Inflammatory macrophage (primary cell): ENCODE measurements at regions not wholly inside any gene's neighbourhood (a gene's known extent, or its start where the extent isn't known, plus 50 kb on each side); places are given as distances from the start of the nearest gene placed in this dataset.

Source experiments
- DNase-seq, 2 donors: peaks; one replicate each; pipeline ENCODE4 v3.0.0-alpha.2; 2020 to 2022

DNA sequence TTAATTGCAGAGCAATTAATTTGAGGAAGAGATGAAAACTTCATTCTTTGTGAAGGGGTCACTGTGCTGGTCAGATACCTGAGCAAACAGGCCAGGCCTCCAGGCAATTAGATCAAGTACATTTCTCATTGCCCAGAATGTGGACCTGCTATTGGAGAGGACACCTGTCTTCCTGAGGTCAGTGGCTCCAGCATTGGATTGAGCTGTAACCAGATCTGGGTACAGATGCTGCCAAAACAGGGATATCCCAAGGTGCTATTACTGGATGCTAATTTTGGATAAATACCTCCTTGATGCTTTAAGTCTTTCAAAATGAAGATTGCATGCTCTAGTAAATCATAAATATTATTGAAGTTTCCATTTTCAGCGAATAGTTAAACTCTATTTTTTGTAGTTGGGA, 131.5 kb downstream of the FAM161A start:
- no peak for DNase-seq

DNA sequence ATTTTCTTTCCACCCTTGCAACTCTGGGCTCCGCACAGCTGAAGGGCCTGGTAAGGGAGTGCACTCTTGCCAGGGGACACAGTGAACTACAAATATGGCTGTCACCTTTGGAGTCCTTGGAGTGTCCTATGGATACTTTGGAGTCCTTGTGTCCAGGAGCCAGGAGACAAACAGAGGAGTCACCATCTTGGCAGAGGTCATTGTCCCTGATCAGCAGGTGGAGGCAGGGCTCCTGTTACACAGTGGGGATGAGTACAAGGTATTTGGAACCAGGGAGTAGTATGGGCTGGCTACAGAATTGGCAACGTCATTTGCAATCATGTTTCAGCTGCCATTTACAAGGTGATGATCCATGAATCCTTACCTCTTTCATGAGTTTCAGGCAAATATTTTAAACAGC, 132.5 kb downstream of the FAM161A start:
- no peak for DNase-seq

DNA sequence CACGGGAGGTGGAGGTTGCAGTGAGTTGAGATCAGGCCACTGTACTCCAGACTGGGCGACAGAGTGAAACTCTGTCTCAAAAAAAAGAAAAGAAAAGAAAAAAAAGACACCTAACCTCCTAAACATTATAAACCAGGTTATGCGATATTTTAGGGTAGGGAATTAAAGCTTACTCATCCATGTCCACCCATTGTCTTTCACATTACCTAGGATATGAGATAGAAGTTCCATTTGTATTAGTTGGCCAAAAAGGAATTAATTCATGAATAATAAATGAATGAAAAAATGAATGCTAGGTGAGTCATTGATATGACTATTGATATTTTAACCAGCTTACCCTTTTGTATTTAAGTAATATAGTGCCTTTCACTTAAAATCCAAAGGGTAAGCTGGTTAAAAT, 132.9 kb downstream of the FAM161A start:
- DNase-seq = no peak

DNA sequence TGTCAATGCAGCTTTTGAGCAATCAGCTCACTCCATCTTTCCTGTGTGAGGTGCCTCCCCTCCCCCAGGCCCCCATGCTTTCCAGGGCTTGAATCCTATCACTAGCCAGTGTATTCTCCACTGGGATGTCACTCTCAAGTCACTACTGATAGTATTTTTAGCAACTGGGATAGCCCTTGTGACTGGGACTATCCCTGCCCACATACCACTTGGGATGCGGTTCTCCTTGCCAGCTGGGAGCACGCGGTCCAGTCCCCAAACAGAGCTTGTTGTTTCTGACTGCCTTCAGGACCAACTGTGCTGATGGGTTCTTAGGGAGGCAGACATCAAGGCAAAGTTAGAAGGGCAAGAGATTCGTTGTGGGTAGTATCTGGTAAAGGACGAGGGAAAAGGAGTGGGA, 134.9 kb downstream of the FAM161A start:
- DNase-seq = no peak

DNA sequence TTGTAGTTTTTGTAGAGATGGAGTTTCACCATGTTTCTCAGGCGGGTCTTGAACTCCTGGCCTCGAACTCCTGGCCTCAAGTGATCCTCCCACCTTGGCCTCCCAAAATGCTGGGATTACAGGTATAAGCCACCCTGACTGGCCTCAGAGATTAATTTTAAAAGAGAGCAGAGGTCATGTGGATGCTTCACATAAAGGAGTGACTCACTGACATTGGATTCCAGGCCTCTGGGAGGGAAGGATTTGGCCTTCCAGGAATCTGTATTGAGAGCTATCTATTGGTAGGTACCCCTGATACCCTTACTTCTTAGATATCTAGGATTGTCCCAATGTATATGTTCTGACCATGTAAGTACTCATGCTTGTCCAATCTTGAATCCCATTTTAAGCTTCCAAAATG, 138.4 kb downstream of the FAM161A start:
- DNase-seq = no peak

DNA sequence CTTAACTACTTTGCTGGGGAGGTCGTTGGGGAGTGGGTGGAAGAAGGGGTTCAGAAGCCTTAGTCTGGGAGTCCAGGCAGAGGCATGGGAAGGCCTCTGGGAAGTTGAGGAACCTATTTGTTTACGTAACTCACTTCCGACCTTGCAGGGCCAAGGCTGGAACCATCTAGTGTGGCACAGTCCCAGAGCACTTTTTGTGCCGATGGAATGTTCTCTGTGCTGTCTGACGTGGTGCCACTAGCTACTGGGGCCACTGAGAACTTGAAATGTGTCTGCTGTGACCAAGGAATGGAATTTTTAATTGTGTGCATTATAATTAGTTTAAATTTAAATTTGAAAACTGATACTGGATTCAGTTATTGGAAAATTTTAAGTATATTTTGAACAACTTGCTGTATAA, 139.7 kb downstream of the FAM161A start:
- no peak for DNase-seq

DNA sequence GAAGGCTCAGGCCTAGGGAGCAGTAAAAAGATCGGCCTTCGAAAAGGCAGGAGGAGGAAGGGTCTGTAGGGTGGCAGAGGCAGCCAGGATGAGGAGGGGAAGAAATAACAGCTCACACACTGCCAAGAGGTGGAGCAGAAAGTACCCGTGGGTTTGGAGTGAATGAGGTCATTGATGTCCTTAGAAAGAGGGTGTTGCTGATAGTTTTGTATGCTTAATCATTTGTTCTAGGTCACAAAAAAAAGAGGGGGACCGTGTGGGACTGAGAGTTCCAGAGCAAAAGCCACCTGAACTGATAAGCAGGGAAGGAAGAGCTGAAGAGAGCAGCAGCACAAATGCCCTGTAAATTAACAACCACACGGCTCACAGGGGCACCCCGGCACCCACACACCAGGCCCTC, 140.4 kb downstream of the FAM161A start:
- DNase-seq = no peak

DNA sequence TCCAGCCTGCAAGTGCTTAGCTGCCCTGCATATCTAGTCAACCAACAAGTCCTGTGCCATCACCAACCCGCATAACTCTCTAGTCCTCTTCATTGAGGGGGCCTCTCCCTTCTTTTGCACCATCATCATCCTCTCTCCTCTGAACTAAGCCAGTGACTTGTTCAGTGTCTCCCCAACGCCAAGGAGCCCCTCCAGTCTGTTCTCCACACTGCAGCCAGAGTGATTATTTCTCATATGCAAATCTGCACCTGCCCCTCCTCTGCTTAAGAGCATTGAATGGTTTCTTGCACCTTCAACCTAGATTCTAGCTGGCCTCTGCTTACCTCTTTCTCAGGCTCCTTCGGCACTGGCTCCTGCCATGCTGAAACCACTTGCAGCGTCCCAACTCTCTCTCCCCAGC, 141.8 kb downstream of the FAM161A start:
- DNase-seq = no peak

DNA sequence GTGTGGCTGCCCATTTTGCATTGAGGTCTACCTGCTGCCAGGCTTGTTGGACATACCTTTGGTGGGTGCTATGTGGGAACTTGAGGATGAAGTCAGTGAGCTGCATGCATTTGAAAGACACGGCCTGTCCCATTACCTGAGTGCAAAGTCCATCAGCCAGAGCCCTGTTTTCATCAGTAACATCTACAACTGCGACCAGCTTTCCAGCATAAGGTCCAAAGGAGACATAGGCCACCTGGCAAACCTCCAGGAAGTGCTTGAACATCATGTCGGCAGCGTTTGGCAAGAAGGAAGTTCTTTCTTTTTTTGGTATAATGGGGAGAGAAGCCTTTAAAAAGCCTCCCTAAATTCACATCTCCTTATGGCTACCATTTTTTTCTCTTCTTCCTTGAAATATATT, 143.1 kb downstream of the FAM161A start:
- no peak for DNase-seq

DNA sequence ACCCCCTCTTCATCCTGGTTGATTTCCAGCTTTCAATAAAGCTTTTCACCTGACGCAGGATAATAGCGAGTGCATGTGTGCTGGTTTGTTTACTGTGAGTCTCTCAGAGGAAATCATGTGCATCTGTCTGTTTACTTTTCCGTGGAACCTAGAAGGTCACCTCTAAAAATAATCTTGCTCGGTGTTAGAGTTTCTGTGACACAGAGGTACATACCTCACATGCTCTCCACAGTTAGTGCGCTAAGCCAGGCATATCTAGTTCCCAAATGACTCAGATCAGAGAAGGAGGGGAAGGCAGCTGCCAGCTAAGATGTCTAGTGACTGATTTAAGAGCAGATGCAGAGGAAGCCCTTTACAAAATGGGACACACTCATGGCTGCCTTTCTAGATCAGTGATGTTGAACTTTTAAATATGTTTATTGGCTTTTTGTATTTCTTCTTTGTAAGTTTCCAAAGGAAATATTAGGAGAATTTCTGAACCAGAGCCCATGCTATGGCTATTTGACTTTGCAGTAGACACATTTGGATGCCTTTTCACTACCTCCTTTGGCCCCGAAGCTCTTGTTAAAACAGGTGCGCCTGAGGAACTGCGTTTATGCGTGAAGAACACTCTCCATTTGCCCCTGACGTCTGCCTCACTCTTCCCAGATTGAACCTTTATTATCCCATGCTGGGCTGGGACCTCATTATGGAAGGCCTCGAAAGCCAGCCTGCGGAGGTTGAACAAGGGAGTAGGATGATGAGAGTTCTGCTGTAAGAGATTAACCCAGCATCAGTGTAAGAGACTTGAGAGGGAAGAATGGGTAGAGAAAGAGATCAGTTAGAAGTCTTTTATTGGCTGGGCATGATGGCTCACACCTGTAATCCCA, 145.6 kb downstream of the FAM161A start:
- DNase-seq = no peak

DNA sequence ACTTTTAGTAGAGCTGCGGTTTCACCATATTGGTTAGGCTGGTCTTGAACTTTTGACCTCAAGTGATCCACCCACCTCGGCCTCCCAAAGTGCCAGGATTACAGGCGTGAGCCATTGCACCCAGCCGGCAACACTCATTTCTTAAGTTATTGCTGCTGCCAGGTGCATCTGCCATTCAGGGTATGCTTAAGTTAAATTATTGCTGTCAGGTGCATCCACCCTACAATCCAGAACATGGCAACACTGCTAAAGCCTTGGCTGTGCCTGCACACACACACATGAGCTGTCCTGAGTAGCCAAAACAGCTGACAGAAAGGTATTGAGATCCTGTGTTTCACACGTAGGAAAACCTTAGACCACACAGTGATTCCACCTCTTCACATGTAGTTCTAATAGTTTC, 148.2 kb downstream of the FAM161A start:
- no peak for DNase-seq

DNA sequence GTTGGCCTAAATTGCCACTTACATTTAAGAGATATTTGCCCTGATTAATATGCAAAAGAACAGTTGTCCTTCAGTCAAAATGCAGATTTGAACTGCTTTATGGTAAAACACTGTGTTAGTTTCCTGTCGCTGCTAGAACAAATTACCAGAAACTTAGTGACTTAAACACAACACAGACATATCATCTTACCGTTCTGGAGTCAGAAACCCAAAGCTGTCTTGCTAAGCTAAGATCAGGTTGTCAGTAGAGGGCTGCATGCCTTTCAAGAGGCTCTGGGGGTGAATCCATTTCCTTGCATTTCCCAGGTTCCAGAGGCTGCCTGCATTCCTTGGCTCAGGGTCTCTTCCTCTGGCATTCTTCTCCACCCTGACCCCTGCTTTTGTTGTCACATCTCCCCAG, 149.5 kb downstream of the FAM161A start:
- no peak for DNase-seq

DNA sequence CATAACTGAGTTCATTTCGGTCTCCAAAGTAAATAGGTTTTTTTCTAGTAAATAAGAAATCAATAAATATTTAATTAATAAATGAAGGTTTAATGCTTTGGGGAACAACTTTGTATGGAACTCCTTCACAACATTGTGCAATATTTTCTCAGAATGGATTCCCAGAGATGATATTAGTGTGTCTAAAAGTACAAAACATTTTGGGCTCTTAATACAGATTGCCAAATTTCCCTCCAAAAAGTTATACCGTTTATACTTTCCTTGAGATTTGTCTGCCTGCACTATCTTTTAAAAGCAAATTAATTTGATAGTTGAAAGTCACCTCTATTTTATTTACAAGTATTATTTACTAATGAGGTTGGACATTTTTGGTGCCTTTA, 151.8 kb downstream of the FAM161A start:
- no peak for DNase-seq

DNA sequence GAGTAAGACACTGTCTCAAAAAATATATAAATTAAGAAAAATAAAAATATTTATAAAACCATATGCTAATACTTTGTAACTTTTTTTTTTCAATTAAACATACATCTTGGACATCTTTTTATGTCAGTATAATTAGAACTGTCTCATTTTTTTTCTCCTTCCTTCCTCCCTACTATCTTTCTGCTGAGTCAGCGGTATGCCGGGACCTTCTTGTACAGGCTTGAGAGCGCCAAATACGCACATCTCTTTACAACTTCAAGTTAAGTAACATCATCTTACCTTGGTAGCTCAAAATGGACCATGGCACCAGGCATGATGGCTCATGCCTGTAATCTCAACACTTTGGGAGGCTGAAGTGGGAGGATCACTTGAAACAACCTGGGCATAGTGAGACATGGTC, 153.4 kb downstream of the FAM161A start:
- no peak for DNase-seq

DNA sequence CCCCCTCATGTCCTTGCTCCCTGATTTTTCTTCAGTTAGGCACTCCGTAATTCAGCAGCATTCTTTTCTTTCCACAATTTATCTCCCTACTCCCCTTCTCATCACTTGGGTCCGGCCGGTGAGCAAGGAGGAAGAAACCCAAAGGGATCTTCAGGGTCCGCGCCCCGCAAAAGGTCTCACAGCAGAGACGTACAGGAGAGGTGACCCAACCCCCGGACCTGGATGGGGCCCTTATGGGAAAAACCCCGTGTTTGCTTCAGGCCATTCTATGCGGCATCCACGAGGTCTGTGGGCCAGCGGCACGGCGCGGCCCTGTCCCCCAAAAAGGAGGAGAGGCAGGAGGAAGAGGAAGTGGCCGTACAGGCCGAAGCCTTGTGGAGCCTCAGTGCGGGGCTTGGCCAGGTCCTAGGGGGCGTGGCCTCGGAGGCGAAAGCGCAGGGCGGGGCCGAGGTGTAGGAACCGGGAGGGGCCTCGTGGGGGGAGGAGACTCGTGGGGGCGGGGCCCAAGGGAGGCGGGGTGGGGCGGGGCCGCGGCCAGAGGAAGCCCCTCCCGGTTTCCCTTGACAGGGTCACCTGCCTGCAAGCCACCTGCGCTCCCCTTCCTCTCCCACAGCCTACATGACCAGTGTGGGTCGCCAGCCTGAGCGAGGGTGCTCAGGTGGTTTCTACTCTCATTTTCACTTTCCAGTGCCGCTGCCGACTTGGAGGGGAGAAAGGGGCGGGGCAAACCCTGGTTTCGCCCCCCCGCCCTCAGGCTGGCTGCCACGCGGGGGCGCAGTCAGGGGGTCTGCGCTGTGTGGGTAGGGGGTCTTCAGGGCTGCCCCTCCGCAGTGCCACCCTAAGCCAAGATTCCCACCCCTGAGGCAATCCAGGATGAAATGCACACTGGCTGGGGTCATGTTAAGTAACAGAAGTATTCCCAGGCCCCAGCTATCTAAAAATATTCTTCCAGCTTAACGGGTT, 156.4 kb upstream of the XPO1 start:
- DNase-seq = peak; percentile 96 to 97

DNA sequence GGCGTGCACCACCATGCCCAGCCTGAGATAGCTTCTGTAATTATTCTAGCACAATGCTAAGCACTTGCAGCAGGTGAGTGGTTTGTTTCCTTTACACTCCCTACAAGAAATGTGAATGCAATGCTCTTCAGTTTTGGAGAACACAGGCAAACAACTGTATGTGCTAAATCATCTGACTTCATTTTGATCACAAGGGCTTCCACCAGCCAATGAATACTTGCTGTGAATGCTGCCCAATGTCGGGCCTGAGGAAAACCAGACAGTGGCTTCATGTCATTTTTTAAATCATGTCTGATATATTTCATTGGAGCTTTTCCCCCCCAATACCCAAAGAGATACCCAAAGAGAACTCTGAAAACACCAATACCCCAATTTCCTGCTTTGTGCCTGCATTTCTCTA, 155.6 kb upstream of the XPO1 start:
- DNase-seq = peak in 1 of 2 donors; percentile 16

DNA sequence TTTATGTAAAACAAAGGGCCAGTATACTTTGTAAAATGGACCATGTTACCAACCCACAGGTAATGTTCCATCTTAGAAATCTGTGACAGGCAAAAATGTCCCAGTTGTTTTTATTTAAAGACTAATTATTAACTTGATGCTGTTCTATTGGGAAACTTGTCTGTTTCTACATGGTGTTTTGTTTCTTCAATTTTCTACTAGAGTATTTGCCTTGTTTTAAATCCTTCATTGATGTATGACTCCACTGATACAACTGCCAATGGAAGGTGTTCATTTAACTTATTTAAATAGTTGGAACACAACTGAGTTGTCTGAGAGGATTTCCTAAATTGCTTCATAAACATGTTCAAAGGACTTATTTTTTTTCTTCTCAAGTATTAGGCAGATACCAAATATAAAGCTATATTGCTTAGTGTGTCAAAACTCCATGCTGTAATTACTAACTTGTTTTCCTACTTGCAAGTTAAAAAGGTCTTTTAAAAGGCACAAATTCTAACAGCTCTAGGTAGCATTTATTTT, 152.0 kb upstream of the XPO1 start:
- DNase-seq = no peak

DNA sequence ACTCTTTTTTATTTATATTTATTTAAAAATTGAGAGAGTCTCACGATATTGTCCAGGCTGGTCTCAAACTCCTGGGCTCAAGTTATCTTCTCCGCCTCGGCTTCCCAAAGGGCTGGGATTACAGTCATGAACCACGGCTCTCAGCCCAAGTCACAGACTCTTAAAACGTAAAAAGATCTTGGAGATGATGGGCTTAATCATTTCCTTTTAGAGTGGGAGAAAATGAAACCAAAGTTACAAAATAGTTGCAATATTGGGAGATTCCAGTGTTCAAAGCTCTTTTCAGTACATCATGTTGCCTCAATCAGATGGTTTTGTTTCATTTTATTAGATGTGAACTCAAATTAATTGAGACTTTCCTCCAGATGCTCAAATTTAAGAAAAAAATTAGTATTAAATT, 151.4 kb upstream of the XPO1 start:
- peak; percentile 12 to 46 for DNase-seq

DNA sequence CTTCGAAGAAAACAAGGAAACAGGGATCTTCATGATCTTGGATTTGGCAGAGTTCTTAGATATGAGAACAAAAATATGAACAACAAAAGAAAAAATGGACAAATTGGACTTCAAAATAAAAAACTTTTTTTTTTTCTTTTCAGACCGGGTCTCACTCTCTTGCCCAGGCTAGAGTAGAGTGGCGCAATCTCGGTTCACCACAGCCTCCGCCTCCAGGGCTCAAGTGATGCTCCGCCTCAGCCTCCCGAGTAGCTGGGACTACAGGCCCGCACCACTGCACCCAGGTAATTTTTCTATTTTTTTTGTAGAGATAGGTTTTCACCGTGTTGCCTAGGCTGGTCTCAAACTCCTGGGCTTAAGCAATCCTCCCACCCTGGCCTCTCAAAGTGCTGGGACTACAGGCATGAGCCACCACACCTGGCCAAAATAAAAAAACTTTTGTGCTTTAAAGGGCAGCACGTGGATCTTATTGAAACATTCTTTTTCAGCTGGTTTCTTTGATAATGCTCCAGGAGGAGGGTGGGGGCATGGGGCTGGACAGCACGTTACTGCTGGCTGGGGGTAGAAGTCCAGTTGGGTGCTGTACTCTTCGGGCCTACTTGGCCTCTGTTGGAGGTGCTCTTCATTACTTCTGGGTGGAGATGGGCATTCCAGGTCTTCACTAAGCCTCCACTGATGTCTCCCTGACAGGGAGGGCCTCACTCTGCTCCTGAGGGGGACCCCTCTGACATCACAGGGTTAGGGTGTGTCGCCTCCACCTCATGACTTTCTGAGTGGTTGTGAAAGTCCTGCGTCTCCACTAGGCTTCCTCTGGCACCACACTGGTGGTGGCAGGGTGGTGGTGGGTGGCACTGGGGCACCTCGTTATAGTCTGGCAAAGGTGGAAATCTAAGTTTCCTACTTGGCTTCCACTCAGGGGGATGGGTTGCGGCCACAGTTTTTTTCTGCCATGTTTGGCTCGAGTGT, 150.5 kb upstream of the XPO1 start:
- DNase-seq = no peak

DNA sequence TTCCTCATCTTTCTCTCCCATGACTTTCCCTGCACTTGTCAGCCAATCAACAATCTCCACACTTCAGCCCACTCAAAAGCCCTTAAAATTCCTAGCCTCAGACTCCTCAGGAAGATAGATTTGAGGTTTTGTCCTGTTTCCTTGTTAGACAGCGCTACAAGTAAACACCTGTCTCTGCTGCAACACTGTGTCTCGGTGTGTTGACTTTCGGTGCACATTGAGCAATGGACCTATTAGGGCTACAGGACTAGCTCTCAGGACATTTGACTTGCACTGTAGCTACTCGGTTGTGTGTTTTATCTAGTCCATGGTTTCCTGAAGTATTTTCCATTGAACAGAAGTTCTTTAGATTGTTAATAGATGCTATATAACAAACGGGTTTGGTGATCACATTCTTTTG, 140.9 kb upstream of the XPO1 start:
- no peak for DNase-seq

DNA sequence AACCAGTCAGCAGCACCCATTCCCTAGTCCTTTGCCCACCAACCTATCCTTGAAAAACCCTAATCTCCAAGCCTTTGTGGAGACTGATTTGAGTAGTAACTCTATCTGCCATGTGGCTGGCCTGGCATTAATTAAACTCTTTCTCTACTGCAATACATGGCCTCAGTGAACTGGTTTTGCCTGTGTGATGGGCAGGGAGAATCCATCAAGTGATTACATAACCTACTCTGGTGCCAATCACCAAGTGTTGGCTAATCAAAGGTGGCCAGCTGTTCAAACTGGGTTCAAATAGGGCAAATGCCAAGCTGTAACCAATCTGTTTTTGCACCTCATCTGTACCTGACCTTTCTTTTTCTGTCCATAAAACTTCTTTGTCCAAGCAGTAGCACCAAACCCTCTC, 139.8 kb upstream of the XPO1 start:
- DNase-seq = no peak

DNA sequence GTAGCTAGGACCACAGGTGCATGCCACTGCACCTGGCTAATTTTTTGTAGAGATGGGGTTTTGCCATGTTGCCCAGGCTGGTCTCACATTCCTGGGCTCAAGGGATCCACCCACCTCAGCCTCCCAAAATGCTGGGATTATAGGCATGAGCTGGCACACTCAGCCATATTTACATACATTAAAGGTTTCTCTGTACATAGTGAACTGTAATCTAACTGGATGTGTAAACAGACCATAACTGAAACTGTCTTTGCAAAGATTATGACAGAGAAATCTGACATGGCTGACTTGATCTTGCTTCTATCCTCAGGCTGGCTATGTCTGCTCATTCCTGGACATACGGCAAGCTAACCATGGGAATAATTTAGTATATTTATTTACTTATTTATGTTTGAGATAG, 139.2 kb upstream of the XPO1 start:
- DNase-seq = no peak
